ENCODE measurements at regions not wholly inside any gene's neighbourhood (a gene's known extent, or its start where the extent isn't known, plus 50 kb on each side); places are given as distances from the start of the nearest gene placed in this dataset.

GRCh38 chr20:52590100-52590499 lies 382.1 kb upstream of the TSHZ2 start:
- CTCF ChIA-PET: no interaction called here
- no peaks in the 10 kb centered on the region for H3K4me1 ChIP-seq (ENCODE audit: insufficient read depth, low read length)
- Mint-ChIP-seq H3K4me1 (ENCODE audit: low read depth) (no peaks in the 10 kb centered on the region), H3K36me3 (ENCODE audit: low read depth) (no peaks in the 10 kb centered on the region), H3K9me3 (peaks cover 4% of the 10 kb centered on the region), H3K27me3 (no peaks in the 10 kb centered on the region), H3K27ac (no peak overlapping the region), H3K4me3 (no peak overlapping the region)
- intact Hi-C loops (cut with DNase I, micrococcal nuclease): no loop called here
- POLR2A ChIA-PET: no interaction called here
- H3K9me3 ChIP-seq (ENCODE audit: control insufficient read depth in 1 of 2, insufficient read depth in 1 of 2, low read length in 2 of 2): no peaks in the 10 kb centered on the region
- DNase-seq: no peak
- ATAC-seq (ENCODE audit: poor library complexity): no peak
- H3K36me3 ChIP-seq (ENCODE audit: insufficient read depth, low read length): no peaks in the 10 kb centered on the region
- no peak overlapping the region for H3K27ac ChIP-seq (ENCODE audit: low read depth in 1 of 2, low read length in 2 of 2)
- no peaks in the 10 kb centered on the region for H3K27me3 ChIP-seq (ENCODE audit: control insufficient read depth in 1 of 2, insufficient read depth in 2 of 2, low read length in 2 of 2)
- no peak for TF ChIP-seq CTCF (IDR thresholded peaks at IDR 0.05)
- H3K4me3 ChIP-seq (ENCODE audit: low read length): no peak overlapping the region

- Histone ChIP-seq H3K27me3 (ENCODE audit: control insufficient read depth in 1 of 2, insufficient read depth in 2 of 2, low read length in 2 of 2) (no peaks in the 10 kb centered on the region), H3K27ac (ENCODE audit: low read depth in 1 of 2, low read length in 2 of 2) (no peak overlapping the region), H3K36me3 (ENCODE audit: insufficient read depth, low read length) (no peaks in the 10 kb centered on the region), H3K9me3 (ENCODE audit: control insufficient read depth in 1 of 2, insufficient read depth in 1 of 2, low read length in 2 of 2) (no peaks in the 10 kb centered on the region), H3K4me3 (ENCODE audit: low read length) (no peak overlapping the region), H3K4me1 (ENCODE audit: insufficient read depth, low read length) (no peaks in the 10 kb centered on the region)
- H3K4me1 Mint-ChIP-seq (ENCODE audit: low read depth): no peaks in the 10 kb centered on the region
- H3K4me3 Mint-ChIP-seq: no peak overlapping the region
- H3K9me3 Mint-ChIP-seq: peaks cover 4% of the 10 kb centered on the region
- ChIA-PET CTCF (interaction anchor here (0.9 to 1.4 kb wide), 2 partner anchors 16 to 70 kb away, joined by 3 to 4 read pairs; no protein-coding TSS in a partner anchor), POLR2A (no interaction called here)
- ATAC-seq (ENCODE audit: poor library complexity) (no peak), DNase-seq (no peak)
- H3K27ac Mint-ChIP-seq: no peak overlapping the region
- H3K36me3 Mint-ChIP-seq (ENCODE audit: low read depth): no peaks in the 10 kb centered on the region
- intact Hi-C loops (cut with DNase I, micrococcal nuclease): no loop called here
- no peak for TF ChIP-seq CTCF (IDR thresholded peaks at IDR 0.05)
- no peaks in the 10 kb centered on the region for H3K27me3 Mint-ChIP-seq
Observed at GRCh38 chr20:52589251-52589812, 382.8 kb upstream of the TSHZ2 start.

- CTCF ChIA-PET: no interaction called here
- DNase-seq: no peak
- Mint-ChIP-seq H3K27me3 (no peaks in the 10 kb centered on the region), H3K27ac (no peak overlapping the region), H3K4me3 (no peak overlapping the region), H3K4me1 (ENCODE audit: low read depth) (no peaks in the 10 kb centered on the region), H3K36me3 (ENCODE audit: low read depth) (no peaks in the 10 kb centered on the region), H3K9me3 (peaks cover 4% of the 10 kb centered on the region)
- H3K27ac ChIP-seq (ENCODE audit: low read depth in 1 of 2, low read length in 2 of 2): no peak overlapping the region
- intact Hi-C loops (cut with DNase I, micrococcal nuclease): no loop called here
- no peaks in the 10 kb centered on the region for H3K9me3 ChIP-seq (ENCODE audit: control insufficient read depth in 1 of 2, insufficient read depth in 1 of 2, low read length in 2 of 2)
- no peak for ATAC-seq (ENCODE audit: poor library complexity)
- H3K36me3 ChIP-seq (ENCODE audit: insufficient read depth, low read length): no peaks in the 10 kb centered on the region
- no peak overlapping the region for H3K4me3 ChIP-seq (ENCODE audit: low read length)
- TF ChIP-seq CTCF (IDR thresholded peaks at IDR 0.05): no peak
- no peaks in the 10 kb centered on the region for H3K4me1 ChIP-seq (ENCODE audit: insufficient read depth, low read length)
- H3K27me3 ChIP-seq (ENCODE audit: control insufficient read depth in 1 of 2, insufficient read depth in 2 of 2, low read length in 2 of 2): no peaks in the 10 kb centered on the region
- POLR2A ChIA-PET: no interaction called here
Observed at GRCh38 chr20:52586660-52587059, 385.5 kb upstream of the TSHZ2 start.
